CD4-positive, CD25-positive, alpha-beta regulatory T cell (primary cell): ENCODE measurements at regions not wholly inside any gene's neighbourhood (a gene's known extent, or its start where the extent isn't known, plus 50 kb on each side); places are given as distances from the start of the nearest gene placed in this dataset.
A peak's percentile ranks its signal among the peaks of the same experiment; 100 is the strongest.

Experiments used
- ATAC-seq, 2 donors: fragments of 150-1000 bp; cut with Tn5 transposase; one replicate each; pipeline ENCODE4 v1.10.0; 2021; ENCODE audit warnings: low read depth in 2 of 2, moderate number of reproducible peaks in 2 of 2, moderate library complexity in 1 of 2
- DNase-seq, 3 donors: peaks; one replicate each; pipeline versions ENCODE4 v3.0.0 to v3.0.0-alpha.2; 2012 to 2022; ENCODE audit warnings: mixed read lengths in 1 of 3
- H3K27ac ChIP-seq: one replicate; pipeline ENCODE4 v1.7.0; 2013; ENCODE audit warnings: mild to moderate bottlenecking, low read length; ENCODE audit not compliant: insufficient read depth, poor library complexity, severe bottlenecking
- H3K27me3 ChIP-seq: one replicate; pipeline ENCODE4 v1.7.0; 2013; ENCODE audit warnings: low read length; ENCODE audit not compliant: control insufficient read depth, insufficient read depth
- H3K36me3 ChIP-seq: one replicate; pipeline ENCODE4 v1.7.0; 2013; ENCODE audit warnings: mild to moderate bottlenecking, low read length, moderate library complexity; ENCODE audit not compliant: control insufficient read depth, insufficient read depth
- H3K4me1 ChIP-seq: 2 replicates; pipeline ENCODE4 v1.7.0; 2013; ENCODE audit warnings: mild to moderate bottlenecking, low read length; ENCODE audit not compliant: insufficient read depth, control insufficient read depth, poor library complexity, severe bottlenecking
- H3K4me3 ChIP-seq: one replicate; pipeline ENCODE4 v1.7.0; 2013; ENCODE audit warnings: low read depth, mild to moderate bottlenecking, low read length, moderate library complexity
- H3K9me3 ChIP-seq, 2 experiments: 1 replicate in 1 of 2; 2 replicates in 1 of 2; pipeline ENCODE4 v1.7.0; 2013; ENCODE audit warnings: low read length in 2 of 2, mild to moderate bottlenecking in 1 of 2, moderate library complexity in 1 of 2; ENCODE audit not compliant: control insufficient read depth in 2 of 2
- H3K27ac Mint-ChIP-seq, 3 donors: one replicate each; pipeline ENCODE4 v1.8.0; 2020 to 2022; ENCODE audit warnings: mild to moderate bottlenecking in 3 of 3, mixed read lengths in 3 of 3, moderate library complexity in 2 of 3
- H3K27me3 Mint-ChIP-seq: one replicate; pipeline ENCODE4 v1.8.0; 2022; ENCODE audit warnings: mild to moderate bottlenecking, mixed read lengths
- H3K36me3 Mint-ChIP-seq: one replicate; pipeline ENCODE4 v1.8.0; 2020; ENCODE audit warnings: mixed read lengths
- H3K4me1 Mint-ChIP-seq, 4 donors: one replicate each; pipeline ENCODE4 v1.8.0; 2020 to 2022; ENCODE audit warnings: mixed read lengths in 4 of 4, mild to moderate bottlenecking in 1 of 4
- H3K4me3 Mint-ChIP-seq, 4 donors: one replicate each; pipeline ENCODE4 v1.8.0; 2020 to 2022; ENCODE audit warnings: mild to moderate bottlenecking in 4 of 4, mixed read lengths in 4 of 4, moderate library complexity in 3 of 4
- H3K9me3 Mint-ChIP-seq, 7 donors: one replicate each; pipeline ENCODE4 v1.8.0; 2020 to 2022; ENCODE audit warnings: mixed read lengths in 7 of 7, mild to moderate bottlenecking in 3 of 7, moderate library complexity in 2 of 7

DNA sequence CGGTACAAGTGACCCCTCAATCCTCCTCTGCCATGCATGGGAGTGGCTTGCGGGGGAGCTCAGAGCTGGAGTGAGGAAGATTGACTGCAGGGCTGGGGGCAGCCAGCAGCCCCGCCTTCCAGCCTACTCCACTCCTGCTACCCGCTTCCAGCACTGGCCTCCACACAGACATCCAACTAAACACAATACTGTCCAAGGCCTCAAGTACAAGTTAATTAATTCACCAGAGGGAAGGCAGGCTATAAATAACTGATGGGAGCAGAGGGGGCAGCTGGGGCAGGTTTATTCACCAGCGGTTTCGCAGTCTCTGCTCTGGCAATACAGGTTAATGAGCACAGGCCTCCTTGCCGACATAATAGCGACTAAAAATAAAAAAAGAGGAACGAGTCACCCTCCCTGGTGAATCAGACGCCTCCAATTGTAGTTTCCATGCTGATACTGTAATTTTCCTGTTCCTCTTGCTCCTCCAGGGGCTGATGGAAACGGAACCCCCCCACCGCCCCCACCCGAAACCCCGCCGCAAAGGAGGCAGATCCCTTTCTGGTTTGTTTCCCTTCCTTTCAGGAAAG, 166.4 kb upstream of the TLE3 start:
- H3K9me3 Mint-ChIP-seq, result peaks cover 0 to 2% (median 0%) of the 10 kb centered on the region in 7 donors
- DNase-seq (no peak), ATAC-seq (peak in 1 of 2 donors; percentile 20)
- Histone ChIP-seq H3K27ac (no peak overlapping the region), H3K4me3 (no peak overlapping the region), H3K36me3 (no peaks in the 10 kb centered on the region), H3K9me3 (no peaks in the 10 kb centered on the region), H3K4me1 (peaks cover 12% of the 10 kb centered on the region), H3K27me3 (no peaks in the 10 kb centered on the region)
- H3K4me1 Mint-ChIP-seq, result peaks cover 4 to 24% (median 22%) of the 10 kb centered on the region in 4 donors
- H3K27me3 Mint-ChIP-seq, result no peaks in the 10 kb centered on the region
- H3K27ac Mint-ChIP-seq, result no peak overlapping the region
- no peaks in the 10 kb centered on the region for H3K36me3 Mint-ChIP-seq
- H3K4me3 Mint-ChIP-seq, result no peak overlapping the region

DNA sequence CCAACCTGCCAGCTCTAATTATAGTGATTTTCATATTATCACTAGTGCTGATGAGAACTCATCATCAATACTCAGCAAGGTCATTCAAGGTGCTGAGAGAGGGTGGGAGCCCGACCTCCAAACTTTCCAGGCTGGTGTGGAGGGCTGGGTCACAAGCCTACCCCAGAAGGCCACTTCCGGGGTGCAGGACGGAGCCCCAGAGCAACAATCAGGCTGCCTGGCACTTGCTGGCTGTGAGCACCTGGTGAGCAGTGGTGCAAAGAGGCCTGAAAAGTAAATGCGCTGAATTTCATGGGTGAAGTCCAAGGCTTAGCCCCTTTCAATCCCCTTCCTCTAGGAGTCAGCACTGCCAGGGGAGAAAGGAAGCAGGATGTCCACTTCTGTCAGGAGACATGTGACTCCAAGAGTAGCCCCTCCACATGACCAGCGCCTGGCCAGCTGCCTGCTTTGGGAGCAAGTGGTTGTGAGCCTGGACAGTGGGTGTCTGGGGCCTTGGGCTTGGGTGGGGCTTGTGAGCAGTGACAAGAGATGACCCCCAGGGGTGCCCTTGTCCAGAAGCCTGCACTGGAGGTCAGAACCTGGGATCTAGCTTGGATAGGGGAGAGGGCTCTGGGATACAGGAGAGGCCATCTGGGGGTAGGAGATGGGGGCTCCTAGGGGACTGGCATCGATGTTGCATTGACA, 165.0 kb upstream of the TLE3 start:
- Mint-ChIP-seq H3K27ac (no peak overlapping the region), H3K36me3 (no peaks in the 10 kb centered on the region), H3K4me3 (no peak overlapping the region), H3K9me3 (peaks cover 0 to 2% (median 0%) of the 10 kb centered on the region in 7 donors), H3K4me1 (peaks cover 4 to 38% (median 34%) of the 10 kb centered on the region in 4 donors), H3K27me3 (no peaks in the 10 kb centered on the region)
- no peak for ATAC-seq
- Histone ChIP-seq H3K27ac (no peak overlapping the region), H3K4me3 (no peak overlapping the region), H3K36me3 (no peaks in the 10 kb centered on the region), H3K27me3 (no peaks in the 10 kb centered on the region), H3K4me1 (peaks cover 26% of the 10 kb centered on the region), H3K9me3 (no peaks in the 10 kb centered on the region)
- DNase-seq, result no peak

DNA sequence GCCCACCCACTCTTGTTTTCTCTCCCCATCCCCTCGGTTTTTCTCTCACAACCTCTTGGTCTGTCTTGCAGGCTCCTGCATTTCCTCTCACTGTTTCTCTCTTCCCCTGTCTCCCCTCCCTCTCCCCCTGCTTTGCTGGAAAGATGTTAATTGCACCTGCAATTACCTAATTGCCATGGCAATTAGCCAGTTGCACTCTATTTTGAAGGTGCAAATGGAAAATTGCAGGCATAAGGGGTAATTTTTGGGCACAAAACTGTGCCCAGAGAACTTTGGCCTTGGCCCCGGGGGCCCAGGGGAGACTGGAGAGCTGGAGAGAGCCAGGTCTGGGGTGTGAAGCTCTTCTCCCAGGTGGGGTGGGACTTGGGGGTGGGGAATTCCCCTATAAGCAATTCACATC, 164.5 kb upstream of the TLE3 start:
- Histone ChIP-seq H3K4me1 (peaks cover 28% of the 10 kb centered on the region), H3K36me3 (no peaks in the 10 kb centered on the region), H3K9me3 (no peaks in the 10 kb centered on the region), H3K27me3 (no peaks in the 10 kb centered on the region), H3K27ac (no peak overlapping the region), H3K4me3 (no peak overlapping the region)
- H3K9me3 Mint-ChIP-seq, result peaks cover 0 to 2% (median 0%) of the 10 kb centered on the region in 7 donors
- no peak overlapping the region for H3K27ac Mint-ChIP-seq
- H3K4me1 Mint-ChIP-seq, result peaks cover 4 to 43% (median 35%) of the 10 kb centered on the region in 4 donors
- no peaks in the 10 kb centered on the region for H3K27me3 Mint-ChIP-seq
- DNase-seq (no peak), ATAC-seq (no peak)
- H3K36me3 Mint-ChIP-seq, result no peaks in the 10 kb centered on the region
- H3K4me3 Mint-ChIP-seq, result no peak overlapping the region

DNA sequence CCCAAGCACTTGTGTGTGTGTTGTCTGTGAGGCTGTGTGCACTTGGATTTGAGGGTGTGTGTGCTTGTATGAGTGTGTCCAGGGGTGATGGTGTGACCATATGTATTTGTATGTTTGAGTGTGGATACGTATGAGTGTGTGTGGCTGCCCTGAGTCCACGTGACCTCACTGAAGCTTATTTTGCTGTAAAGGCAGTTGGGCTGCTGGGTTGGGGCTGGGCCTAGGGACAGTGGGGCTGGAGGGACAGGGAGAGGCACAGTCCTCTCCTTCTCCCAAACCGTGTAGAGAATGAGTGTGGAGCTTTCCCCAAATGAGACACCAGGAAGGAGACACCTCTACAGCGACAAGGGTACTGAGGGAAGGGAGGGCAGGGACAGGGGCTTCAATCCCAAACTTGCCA, 163.4 kb upstream of the TLE3 start:
- Histone ChIP-seq H3K27me3 (no peaks in the 10 kb centered on the region), H3K9me3 (no peaks in the 10 kb centered on the region), H3K27ac (no peak overlapping the region), H3K4me3 (no peak overlapping the region), H3K4me1 (peaks cover 28% of the 10 kb centered on the region), H3K36me3 (no peaks in the 10 kb centered on the region)
- Mint-ChIP-seq H3K4me3 (no peak overlapping the region), H3K36me3 (no peaks in the 10 kb centered on the region), H3K27me3 (no peaks in the 10 kb centered on the region), H3K9me3 (peaks cover 0 to 2% (median 0%) of the 10 kb centered on the region in 7 donors), H3K27ac (no peak overlapping the region), H3K4me1 (peaks cover 4 to 48% (median 37%) of the 10 kb centered on the region in 4 donors)
- DNase-seq, result no peak
- ATAC-seq, result no peak

DNA sequence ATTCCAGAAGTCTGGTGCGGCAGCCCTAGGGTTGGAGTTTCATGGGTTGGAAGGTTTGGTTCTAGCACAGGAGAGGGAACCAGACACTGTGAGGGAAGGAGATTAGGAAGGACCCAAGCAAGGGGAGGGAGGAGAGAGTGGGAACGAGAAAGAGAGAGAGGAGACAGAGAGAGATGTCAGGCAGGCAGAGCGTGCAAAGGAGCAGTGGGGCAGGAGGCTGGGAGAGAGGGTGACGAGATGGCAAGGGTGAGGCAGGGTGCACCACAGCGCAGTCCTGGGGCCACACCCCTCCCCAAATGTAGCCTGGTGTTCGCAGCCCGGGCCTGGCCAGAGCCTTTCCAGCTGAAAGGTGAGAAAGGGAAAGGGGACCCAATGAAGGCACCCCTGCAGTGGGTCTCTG, 162.9 kb upstream of the TLE3 start:
- Histone ChIP-seq H3K36me3 (no peaks in the 10 kb centered on the region), H3K9me3 (no peaks in the 10 kb centered on the region), H3K27ac (no peak overlapping the region), H3K4me1 (peaks cover 28% of the 10 kb centered on the region), H3K4me3 (no peak overlapping the region), H3K27me3 (no peaks in the 10 kb centered on the region)
- Mint-ChIP-seq H3K36me3 (no peaks in the 10 kb centered on the region), H3K4me3 (peak overlapping the region in 1 of 4 donors; percentile 6), H3K9me3 (peaks cover 0 to 2% (median 0%) of the 10 kb centered on the region in 7 donors), H3K4me1 (peaks cover 4 to 48% (median 37%) of the 10 kb centered on the region in 4 donors), H3K27ac (peak overlapping the region in 2 of 3 donors; percentile 71 to 92), H3K27me3 (no peaks in the 10 kb centered on the region)
- DNase-seq, result no peak
- ATAC-seq, result no peak

DNA sequence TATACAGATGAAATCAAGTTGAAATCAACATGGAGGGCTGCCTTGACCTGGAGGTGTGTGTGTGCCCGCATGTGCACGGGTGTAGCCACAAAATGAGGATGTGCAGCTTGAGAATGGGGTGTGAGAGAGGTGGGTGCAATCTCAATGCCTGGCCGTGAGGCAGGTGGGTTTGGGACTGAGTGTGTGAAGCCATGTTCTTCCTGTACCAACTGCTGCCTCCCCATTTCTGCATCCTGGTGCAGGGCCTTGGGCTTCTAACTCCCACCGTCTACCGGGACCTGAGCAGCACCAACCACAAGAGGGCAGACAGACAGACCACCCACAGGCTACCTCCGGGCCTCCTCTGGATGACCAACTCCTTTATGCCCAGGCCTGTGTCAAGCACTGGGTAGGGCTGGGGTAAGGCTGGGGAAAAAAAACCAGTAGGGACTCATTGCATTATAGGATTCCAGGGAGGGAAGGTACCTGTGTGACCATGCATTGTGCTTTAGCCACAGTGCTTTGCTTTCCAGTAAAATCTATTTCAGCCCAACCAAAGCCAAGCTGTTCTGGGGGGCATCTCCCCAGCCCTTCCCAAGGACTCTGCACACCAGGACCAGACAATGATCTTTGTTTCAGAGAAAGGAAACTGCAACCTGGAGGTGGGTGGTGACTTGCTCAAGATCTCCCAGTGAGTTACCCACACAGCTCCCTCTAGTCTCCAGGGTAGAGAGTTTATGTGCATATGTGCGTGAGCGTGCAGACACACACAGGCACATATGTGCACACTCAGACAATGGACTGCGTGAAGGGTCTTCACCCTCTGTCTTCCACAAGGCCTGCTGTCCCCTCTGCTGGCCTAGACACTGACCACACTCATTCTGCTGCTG, 162.2 kb upstream of the TLE3 start:
- Histone ChIP-seq H3K4me1 (peaks cover 28% of the 10 kb centered on the region), H3K9me3 (no peaks in the 10 kb centered on the region), H3K27ac (no peak overlapping the region), H3K27me3 (no peaks in the 10 kb centered on the region), H3K36me3 (no peaks in the 10 kb centered on the region), H3K4me3 (no peak overlapping the region)
- peaks cover 0 to 2% (median 0%) of the 10 kb centered on the region in 7 donors for H3K9me3 Mint-ChIP-seq
- DNase-seq, result peak in 1 of 3 donors; percentile 39
- no peaks in the 10 kb centered on the region for H3K36me3 Mint-ChIP-seq
- H3K27ac Mint-ChIP-seq, result peak overlapping the region; percentile 71 to 92 (median 78)
- peaks cover 4 to 48% (median 37%) of the 10 kb centered on the region in 4 donors for H3K4me1 Mint-ChIP-seq
- H3K27me3 Mint-ChIP-seq, result no peaks in the 10 kb centered on the region
- peak overlapping the region in 3 of 4 donors; percentile 6 to 84 (median 78) for H3K4me3 Mint-ChIP-seq
- ATAC-seq, result no peak

DNA sequence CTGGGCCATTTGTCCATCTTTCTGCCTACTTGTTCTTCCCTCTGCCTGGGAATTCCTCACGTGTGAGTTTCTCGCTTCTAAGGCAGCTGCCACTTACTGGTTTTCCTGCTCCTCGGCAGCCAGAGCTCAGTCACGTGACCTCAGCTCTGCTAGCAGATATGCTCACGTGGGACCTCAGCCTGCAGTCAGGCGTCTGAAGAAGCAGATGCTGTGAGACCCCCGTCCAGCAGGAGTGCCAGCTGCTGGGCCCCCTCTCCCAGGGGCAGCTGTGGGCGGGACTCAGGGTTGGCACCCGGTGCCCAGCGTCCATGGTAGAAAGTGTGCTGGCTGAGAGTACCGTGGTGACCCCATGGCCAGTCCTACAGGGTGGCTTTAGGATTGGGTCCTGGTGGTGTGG, 161.3 kb upstream of the TLE3 start:
- Histone ChIP-seq H3K4me3 (peak overlapping the region; percentile 57), H3K27ac (peak overlapping the region; percentile 52), H3K27me3 (no peaks in the 10 kb centered on the region), H3K4me1 (peaks cover 28% of the 10 kb centered on the region), H3K9me3 (no peaks in the 10 kb centered on the region), H3K36me3 (no peaks in the 10 kb centered on the region)
- ATAC-seq (peak; percentile 36 to 57), DNase-seq (peak; percentile 27 to 74 (median 51))
- Mint-ChIP-seq H3K4me3 (peak overlapping the region; percentile 73 to 84 (median 80)), H3K9me3 (peaks cover 0 to 2% (median 0%) of the 10 kb centered on the region in 7 donors), H3K27me3 (no peaks in the 10 kb centered on the region), H3K4me1 (peaks cover 4 to 48% (median 37%) of the 10 kb centered on the region in 4 donors), H3K27ac (peak overlapping the region in 2 of 3 donors; percentile 83 to 92), H3K36me3 (no peaks in the 10 kb centered on the region)
